ENCODE measurements at regions not wholly inside any gene's neighbourhood (a gene's known extent, or its start where the extent isn't known, plus 50 kb on each side); places are given as distances from the start of the nearest gene placed in this dataset.

DNA sequence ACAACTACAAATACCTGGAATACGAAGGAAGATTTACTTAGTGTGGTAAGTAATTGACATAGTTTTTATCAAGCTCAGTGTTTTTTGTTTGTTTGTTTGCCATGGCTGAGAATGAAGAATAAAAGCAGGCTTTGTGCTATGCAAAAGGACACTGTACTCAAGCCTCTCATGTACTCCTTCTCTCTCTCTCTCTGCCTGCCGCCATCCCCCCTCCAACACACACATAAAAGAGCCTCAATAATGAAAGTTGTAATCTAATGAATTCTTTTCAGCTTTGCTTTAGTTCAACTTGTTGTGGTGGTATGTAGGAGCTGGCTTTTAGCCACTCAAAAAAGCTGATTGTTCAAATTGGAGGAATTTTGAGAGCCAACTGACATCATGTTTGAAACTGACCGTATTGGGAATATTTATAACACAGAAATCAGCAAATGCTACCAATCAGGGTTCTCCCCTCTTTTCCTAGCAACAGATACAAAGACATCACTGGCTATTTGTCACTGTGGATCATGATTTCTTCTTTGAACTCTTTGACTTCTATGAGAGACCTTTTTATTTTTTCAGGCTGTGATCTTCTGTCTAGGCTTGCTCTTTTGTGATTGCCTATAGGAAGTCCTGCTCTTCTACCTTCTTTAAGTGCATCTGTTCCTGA, 1148.8 kb downstream of the RAPGEF2 start:
- BruUV-seq (replicated peaks), result no TSS peak
- H3K9ac ChIP-seq (ENCODE audit: insufficient read depth, low read depth, low read length), result no peak overlapping the region
- POLR2A ChIA-PET, result no interaction called here
- H3K27me3 ChIP-seq (ENCODE audit: control insufficient read depth in 1 of 2, insufficient read depth in 2 of 2, low read length in 2 of 2), result no peaks in the 10 kb centered on the region
- H3K4me2 ChIP-seq (ENCODE audit: low read depth, low read length), result no peak overlapping the region
- H2AFZ ChIP-seq (ENCODE audit: low read length), result no peak overlapping the region
- no peaks in the 10 kb centered on the region for H3K79me2 ChIP-seq (ENCODE audit: insufficient read depth, low read length)
- ATAC-seq (no peak), DNase-seq (ENCODE audit: low spot score) (no peak), FAIRE-seq (no peak)
- no peaks in the 10 kb centered on the region for H3K4me1 ChIP-seq (ENCODE audit: insufficient read depth, low read length)
- no peak overlapping the region for H3K4me3 ChIP-seq (replicated peaks in 1 of 3; ENCODE audit: insufficient read depth in 1 of 3, low read depth in 2 of 3, low read length in 3 of 3)
- in situ Hi-C loops (cut with HindIII; ENCODE audit: extremely low pct_ligation_motif_present, low pct_unique_long_range_greater_than_20kb), result no loop called here
- H3K9me3 ChIP-seq (ENCODE audit: low read length), result peaks cover 12% of the 10 kb centered on the region; the same call in 1 of the 2 replicates
- CTCF ChIA-PET (ENCODE audit: low intra/inter-chr PET ratio, low total read pairs), result no interaction called here
- no peaks in the 10 kb centered on the region for H3K36me3 ChIP-seq (replicated peaks in 1 of 2; ENCODE audit: control insufficient read depth in 1 of 2, insufficient read depth in 2 of 2, low read length in 2 of 2)
- 0% methylated on average over 3 of the region's 3 CpGs for WGBS (ENCODE audit: low lambda C conversion rate)
- no peaks in the 10 kb centered on the region for H4K20me1 ChIP-seq (ENCODE audit: insufficient read depth, low read length)
- H3K27ac ChIP-seq (ENCODE audit: extremely low read length, insufficient read depth, low read length), result no peak overlapping the region
- intact Hi-C loops (cut with micrococcal nuclease; ENCODE audit: unreplicated experiment), result no loop called here
- no peak for TF ChIP-seq RORA (CRISPR knock-in tag; IDR thresholded peaks at IDR 0.05)
- no peak for TF ChIP-seq ZBTB7A (CRISPR knock-in tag; IDR thresholded peaks at IDR 0.05)
- TF ChIP-seq RFX1 (IDR thresholded peaks at IDR 0.05), result no peak
- no peak for TF ChIP-seq DNMT1 (CRISPR knock-in tag; IDR thresholded peaks at IDR 0.05)

DNA sequence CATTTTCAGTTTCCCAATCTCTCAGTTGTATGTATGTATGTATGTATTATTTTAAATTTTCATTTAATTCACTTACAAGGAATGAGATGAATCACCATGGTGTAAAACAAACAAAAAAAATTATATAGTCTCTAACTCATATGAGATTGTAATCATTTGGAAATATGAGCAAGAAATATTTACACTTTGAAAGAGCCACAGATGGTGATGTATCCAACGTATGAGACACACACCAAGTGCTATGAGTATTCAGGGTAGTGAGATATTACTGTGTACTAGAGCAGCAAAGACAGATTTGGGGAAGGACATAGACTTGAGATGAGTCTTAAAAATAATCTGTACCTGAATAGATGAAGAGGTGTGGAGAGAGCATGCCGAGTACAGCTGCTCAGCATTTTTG, 1154.4 kb downstream of the RAPGEF2 start:
- DNase-seq (ENCODE audit: low spot score) (no peak), FAIRE-seq (no peak), ATAC-seq (no peak)
- Histone ChIP-seq H3K79me2 (ENCODE audit: insufficient read depth, low read length) (no peaks in the 10 kb centered on the region), H3K4me3 (replicated peaks in 1 of 3; ENCODE audit: insufficient read depth in 1 of 3, low read depth in 2 of 3, low read length in 3 of 3) (no peak overlapping the region), H3K9me3 (ENCODE audit: low read length) (no peaks in the 10 kb centered on the region), H3K4me1 (ENCODE audit: insufficient read depth, low read length) (no peaks in the 10 kb centered on the region), H3K27ac (ENCODE audit: extremely low read length, insufficient read depth, low read length) (no peak overlapping the region), H3K27me3 (ENCODE audit: control insufficient read depth in 1 of 2, insufficient read depth in 2 of 2, low read length in 2 of 2) (no peaks in the 10 kb centered on the region), H3K9ac (ENCODE audit: insufficient read depth, low read depth, low read length) (no peak overlapping the region), H3K4me2 (ENCODE audit: low read depth, low read length) (no peak overlapping the region), H3K36me3 (replicated peaks in 1 of 2; ENCODE audit: control insufficient read depth in 1 of 2, insufficient read depth in 2 of 2, low read length in 2 of 2) (no peaks in the 10 kb centered on the region), H2AFZ (ENCODE audit: low read length) (no peak overlapping the region), H4K20me1 (ENCODE audit: insufficient read depth, low read length) (no peaks in the 10 kb centered on the region)
- BruUV-seq (replicated peaks), result no TSS peak
- ChIA-PET POLR2A (no interaction called here), CTCF (ENCODE audit: low intra/inter-chr PET ratio, low total read pairs) (no interaction called here)
- in situ Hi-C loops (cut with HindIII; ENCODE audit: extremely low pct_ligation_motif_present, low pct_unique_long_range_greater_than_20kb), result no loop called here
- 4% methylated on average over 2 of the region's 2 CpGs for WGBS (ENCODE audit: low lambda C conversion rate)
- intact Hi-C loops (cut with micrococcal nuclease; ENCODE audit: unreplicated experiment), result no loop called here
- TF ChIP-seq ZNF44 (CRISPR knock-in tag; IDR thresholded peaks at IDR 0.05) (no peak), PHF20 (CRISPR knock-in tag; IDR thresholded peaks at IDR 0.05) (no peak), PHB2 (IDR thresholded peaks at IDR 0.05; ENCODE audit: partially characterized antibody) (no peak), HCFC1 (IDR thresholded peaks at IDR 0.05; ENCODE audit: low read depth, low read length) (no peak), ZBTB38 (CRISPR knock-in tag; IDR thresholded peaks at IDR 0.05) (no peak), ZNF850 (CRISPR knock-in tag; conservative IDR thresholded peaks at IDR 0.05) (no peak), RFX5 (IDR thresholded peaks at IDR 0.05; ENCODE audit: low read depth, low read length) (no peak), ZBTB42 (CRISPR knock-in tag; IDR thresholded peaks at IDR 0.05) (no peak), ADNP (CRISPR knock-in tag; IDR thresholded peaks at IDR 0.05) (no peak), TOE1 (CRISPR knock-in tag; IDR thresholded peaks at IDR 0.05) (no peak)
- TF ChIP-seq, protein P1, sequence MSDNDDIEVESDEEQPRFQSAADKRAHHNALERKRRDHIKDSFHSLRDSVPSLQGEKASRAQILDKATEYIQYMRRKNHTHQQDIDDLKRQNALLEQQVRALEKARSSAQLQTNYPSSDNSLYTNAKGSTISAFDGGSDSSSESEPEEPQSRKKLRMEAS (IDR thresholded peaks at IDR 0.05), result no peak
- TF ChIP-seq, protein P2, sequence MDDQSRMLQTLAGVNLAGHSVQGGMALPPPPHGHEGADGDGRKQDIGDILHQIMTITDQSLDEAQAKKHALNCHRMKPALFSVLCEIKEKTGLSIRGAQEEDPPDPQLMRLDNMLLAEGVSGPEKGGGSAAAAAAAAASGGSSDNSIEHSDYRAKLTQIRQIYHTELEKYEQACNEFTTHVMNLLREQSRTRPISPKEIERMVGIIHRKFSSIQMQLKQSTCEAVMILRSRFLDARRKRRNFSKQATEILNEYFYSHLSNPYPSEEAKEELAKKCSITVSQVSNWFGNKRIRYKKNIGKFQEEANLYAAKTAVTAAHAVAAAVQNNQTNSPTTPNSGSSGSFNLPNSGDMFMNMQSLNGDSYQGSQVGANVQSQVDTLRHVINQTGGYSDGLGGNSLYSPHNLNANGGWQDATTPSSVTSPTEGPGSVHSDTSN (CRISPR knock-in tag; IDR thresholded peaks at IDR 0.05; ENCODE audit: borderline replicate concordance), result no peak
- TF ChIP-seq, protein P3, sequence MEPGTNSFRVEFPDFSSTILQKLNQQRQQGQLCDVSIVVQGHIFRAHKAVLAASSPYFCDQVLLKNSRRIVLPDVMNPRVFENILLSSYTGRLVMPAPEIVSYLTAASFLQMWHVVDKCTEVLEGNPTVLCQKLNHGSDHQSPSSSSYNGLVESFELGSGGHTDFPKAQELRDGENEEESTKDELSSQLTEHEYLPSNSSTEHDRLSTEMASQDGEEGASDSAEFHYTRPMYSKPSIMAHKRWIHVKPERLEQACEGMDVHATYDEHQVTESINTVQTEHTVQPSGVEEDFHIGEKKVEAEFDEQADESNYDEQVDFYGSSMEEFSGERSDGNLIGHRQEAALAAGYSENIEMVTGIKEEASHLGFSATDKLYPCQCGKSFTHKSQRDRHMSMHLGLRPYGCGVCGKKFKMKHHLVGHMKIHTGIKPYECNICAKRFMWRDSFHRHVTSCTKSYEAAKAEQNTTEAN (CRISPR knock-in tag; conservative IDR thresholded peaks at IDR 0.05), result no peak
- TF ChIP-seq, protein P4, sequence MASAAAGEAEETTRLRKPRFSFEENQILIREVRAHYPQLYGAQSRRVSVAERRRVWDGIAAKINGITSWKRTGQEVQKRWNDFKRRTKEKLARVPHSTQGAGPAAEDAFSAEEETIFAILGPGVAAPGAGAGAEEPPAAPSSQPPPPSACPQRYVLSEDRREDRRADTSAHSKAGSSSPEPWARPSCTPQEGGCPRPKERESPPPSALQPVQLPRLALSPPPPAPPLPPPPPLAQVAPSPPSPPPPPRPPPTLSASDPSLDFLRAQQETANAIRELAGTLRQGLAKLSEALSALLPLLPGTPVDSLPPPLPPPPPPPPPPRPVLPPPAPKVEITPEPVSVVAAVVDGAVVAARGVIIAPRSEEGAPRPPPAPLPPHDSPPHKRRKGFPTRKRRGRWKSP (CRISPR knock-in tag; IDR thresholded peaks at IDR 0.05), result no peak
